Lung microvascular endothelial cell (primary cell): ENCODE measurements at regions not wholly inside any gene's neighbourhood (a gene's known extent, or its start where the extent isn't known, plus 50 kb on each side); places are given as distances from the start of the nearest gene placed in this dataset.

Experiments used
- DNase-seq, 2 donors: peaks; one replicate each; pipeline versions ENCODE4 v3.0.0 to v3.0.0-alpha.2; 2010; ENCODE audit warnings: low read depth in 2 of 2

- no peak for DNase-seq
Measured at GRCh38 chr1:18011703-18012102, 95.9 kb upstream of the IGSF21 start.

- DNase-seq, result no peak
Measured at GRCh38 chr1:18012686-18013085, 94.9 kb upstream of the IGSF21 start.

GRCh38 chr1:18013216-18013615 lies 94.4 kb upstream of the IGSF21 start:
- no peak for DNase-seq

- DNase-seq, result no peak
Measured at GRCh38 chr1:18015719-18016118, 91.9 kb upstream of the IGSF21 start.

GRCh38 chr1:18018366-18018765 lies 89.2 kb upstream of the IGSF21 start:
- DNase-seq, result no peak

GRCh38 chr1:18020021-18020817 lies 87.4 kb upstream of the IGSF21 start:
- no peak for DNase-seq

- DNase-seq, result no peak
Measured at GRCh38 chr1:18021242-18021641, 86.4 kb upstream of the IGSF21 start.

GRCh38 chr1:18032172-18032859 lies 75.3 kb upstream of the IGSF21 start:
- no peak for DNase-seq

- no peak for DNase-seq
Measured at GRCh38 chr1:18035145-18035544, 72.5 kb upstream of the IGSF21 start.

- no peak for DNase-seq
Measured at GRCh38 chr1:18037651-18038050, 69.9 kb upstream of the IGSF21 start.

GRCh38 chr1:18038051-18038450 lies 69.5 kb upstream of the IGSF21 start:
- no peak for DNase-seq

GRCh38 chr1:18039102-18039501 lies 68.5 kb upstream of the IGSF21 start:
- no peak for DNase-seq

GRCh38 chr1:18041102-18041501 lies 66.5 kb upstream of the IGSF21 start:
- no peak for DNase-seq

GRCh38 chr1:18041685-18042355 lies 65.8 kb upstream of the IGSF21 start:
- no peak for DNase-seq

GRCh38 chr1:18043871-18044270 lies 63.7 kb upstream of the IGSF21 start:
- no peak for DNase-seq

- no peak for DNase-seq
Measured at GRCh38 chr1:18045203-18045602, 62.4 kb upstream of the IGSF21 start.

GRCh38 chr1:18045621-18046020 lies 62.0 kb upstream of the IGSF21 start:
- DNase-seq, result no peak

- no peak for DNase-seq
Measured at GRCh38 chr1:18047122-18047521, 60.5 kb upstream of the IGSF21 start.

GRCh38 chr1:18049228-18049627 lies 58.4 kb upstream of the IGSF21 start:
- DNase-seq, result no peak

- no peak for DNase-seq
Measured at GRCh38 chr1:18052671-18053070, 54.9 kb upstream of the IGSF21 start.

- DNase-seq, result no peak
Measured at GRCh38 chr1:18055156-18055555, 52.4 kb upstream of the IGSF21 start.

- no peak for DNase-seq
Measured at GRCh38 chr1:18056545-18056944, 51.1 kb upstream of the IGSF21 start.

- no peak for DNase-seq
Measured at GRCh38 chr1:18057623-18058022, 50.0 kb upstream of the IGSF21 start.
